ENCODE measurements at regions not wholly inside any gene's neighbourhood (a gene's known extent, or its start where the extent isn't known, plus 50 kb on each side); places are given as distances from the start of the nearest gene placed in this dataset.
A peak's percentile ranks its signal among the peaks of the same experiment; 100 is the strongest.

DNA sequence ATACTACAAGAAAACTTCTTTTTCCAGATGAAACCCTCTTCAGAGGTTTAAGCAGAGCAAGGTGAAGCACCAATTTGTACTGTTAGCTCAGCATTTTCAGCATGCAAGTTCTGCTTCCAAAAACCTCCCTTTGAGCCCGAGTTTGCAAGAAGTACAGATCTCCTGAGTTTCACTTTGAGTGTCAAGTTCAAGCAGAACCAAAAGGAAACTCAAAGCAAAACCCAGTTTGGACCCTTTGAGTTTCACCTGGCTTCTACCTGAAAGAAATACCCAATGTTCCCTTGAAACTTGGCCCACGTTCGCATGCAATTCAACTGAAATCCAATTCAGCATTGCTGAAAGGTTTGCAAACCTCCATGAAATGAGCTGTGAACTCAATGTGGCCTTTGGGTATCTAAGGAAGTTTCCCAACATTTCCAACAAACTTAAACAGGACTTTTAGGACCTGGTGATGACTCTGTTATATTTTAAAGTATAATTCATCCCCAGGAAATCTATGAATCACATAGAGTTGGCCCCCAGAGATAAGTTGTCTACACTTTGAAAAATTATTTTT, 62.9 kb upstream of the HBS1L start:
- H3K4me3 ChIP-seq (ENCODE audit: low read length) = no peak overlapping the region
- no peaks in the 10 kb centered on the region for H3K9me3 ChIP-seq (ENCODE audit: control insufficient read depth in 1 of 2, insufficient read depth in 1 of 2, low read length in 2 of 2)
- TF ChIP-seq, protein P1, sequence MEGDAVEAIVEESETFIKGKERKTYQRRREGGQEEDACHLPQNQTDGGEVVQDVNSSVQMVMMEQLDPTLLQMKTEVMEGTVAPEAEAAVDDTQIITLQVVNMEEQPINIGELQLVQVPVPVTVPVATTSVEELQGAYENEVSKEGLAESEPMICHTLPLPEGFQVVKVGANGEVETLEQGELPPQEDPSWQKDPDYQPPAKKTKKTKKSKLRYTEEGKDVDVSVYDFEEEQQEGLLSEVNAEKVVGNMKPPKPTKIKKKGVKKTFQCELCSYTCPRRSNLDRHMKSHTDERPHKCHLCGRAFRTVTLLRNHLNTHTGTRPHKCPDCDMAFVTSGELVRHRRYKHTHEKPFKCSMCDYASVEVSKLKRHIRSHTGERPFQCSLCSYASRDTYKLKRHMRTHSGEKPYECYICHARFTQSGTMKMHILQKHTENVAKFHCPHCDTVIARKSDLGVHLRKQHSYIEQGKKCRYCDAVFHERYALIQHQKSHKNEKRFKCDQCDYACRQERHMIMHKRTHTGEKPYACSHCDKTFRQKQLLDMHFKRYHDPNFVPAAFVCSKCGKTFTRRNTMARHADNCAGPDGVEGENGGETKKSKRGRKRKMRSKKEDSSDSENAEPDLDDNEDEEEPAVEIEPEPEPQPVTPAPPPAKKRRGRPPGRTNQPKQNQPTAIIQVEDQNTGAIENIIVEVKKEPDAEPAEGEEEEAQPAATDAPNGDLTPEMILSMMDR (IDR thresholded peaks at IDR 0.05) = no peak
- peaks cover 16% of the 10 kb centered on the region for H3K4me1 ChIP-seq (ENCODE audit: insufficient read depth, low read length)
- H3K27ac Mint-ChIP-seq = peak overlapping the region; percentile 78
- H3K9me3 Mint-ChIP-seq = no peaks in the 10 kb centered on the region
- no peaks in the 10 kb centered on the region for H3K36me3 ChIP-seq (ENCODE audit: insufficient read depth, low read length)
- H3K4me1 Mint-ChIP-seq (ENCODE audit: low read depth) = peaks cover 64% of the 10 kb centered on the region
- CTCF ChIA-PET = no interaction called here
- H3K27me3 ChIP-seq (ENCODE audit: control insufficient read depth in 1 of 2, insufficient read depth in 2 of 2, low read length in 2 of 2) = no peaks in the 10 kb centered on the region
- peak overlapping the region; percentile 78 for H3K4me3 Mint-ChIP-seq
- no peak for ATAC-seq (ENCODE audit: poor library complexity)
- intact Hi-C loops (cut with DNase I, micrococcal nuclease) = loop anchor here in 1 of 2 experiments (2.0 kb wide), 1 partner anchor 15 kb away; no protein-coding TSS in a partner anchor
- no peaks in the 10 kb centered on the region for H3K27me3 Mint-ChIP-seq
- peak overlapping the region; percentile 26 to 50 for H3K27ac ChIP-seq (ENCODE audit: low read depth in 1 of 2, low read length in 2 of 2)
- H3K36me3 Mint-ChIP-seq (ENCODE audit: low read depth) = no peaks in the 10 kb centered on the region
- POLR2A ChIA-PET = interaction anchor here (0.6 to 2.8 kb wide), 6 partner anchors 9 to 153 kb away, joined by 3 to 16 read pairs (median 4); no protein-coding TSS in a partner anchor
- DNase-seq = peak in 2 of 14 experiments; percentile 14 to 20

DNA sequence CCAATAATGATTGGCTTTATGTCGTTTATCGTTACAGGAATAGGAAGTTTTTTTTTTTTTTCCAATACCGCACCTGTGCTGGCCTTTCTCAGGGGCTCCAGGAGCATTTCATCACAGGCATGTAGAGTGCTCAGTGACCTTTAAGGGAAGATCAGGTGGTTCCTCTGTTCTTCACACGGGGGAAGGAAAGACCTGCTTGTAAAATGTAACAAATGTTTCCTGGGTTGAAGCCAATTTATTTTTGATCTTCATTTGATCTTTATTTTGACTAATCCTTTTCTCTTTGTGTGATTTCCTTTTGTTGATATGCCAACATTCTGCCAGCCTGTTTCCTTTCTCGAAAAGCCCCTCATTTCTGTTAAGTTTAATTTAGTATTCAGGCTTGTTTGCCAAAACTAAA, 61.9 kb upstream of the HBS1L start:
- H3K4me3 Mint-ChIP-seq = peak overlapping the region; percentile 78
- Histone ChIP-seq H3K36me3 (ENCODE audit: insufficient read depth, low read length) (no peaks in the 10 kb centered on the region), H3K9me3 (ENCODE audit: control insufficient read depth in 1 of 2, insufficient read depth in 1 of 2, low read length in 2 of 2) (no peaks in the 10 kb centered on the region), H3K27ac (ENCODE audit: low read depth in 1 of 2, low read length in 2 of 2) (peak overlapping the region; percentile 26 to 50), H3K27me3 (ENCODE audit: control insufficient read depth in 1 of 2, insufficient read depth in 2 of 2, low read length in 2 of 2) (no peaks in the 10 kb centered on the region), H3K4me3 (ENCODE audit: low read length) (no peak overlapping the region), H3K4me1 (ENCODE audit: insufficient read depth, low read length) (peaks cover 16% of the 10 kb centered on the region)
- peak overlapping the region; percentile 78 for H3K27ac Mint-ChIP-seq
- no peaks in the 10 kb centered on the region for H3K9me3 Mint-ChIP-seq
- ChIA-PET POLR2A (interaction anchor here (0.7 to 3.4 kb wide), 3 partner anchors 13 to 32 kb away, joined by 4 to 17 read pairs (median 16); no protein-coding TSS in a partner anchor), CTCF (no interaction called here)
- DNase-seq (peak in 4 of 14 experiments; percentile 43 to 55 (median 52)), ATAC-seq (ENCODE audit: poor library complexity) (peak; percentile 75)
- no peaks in the 10 kb centered on the region for H3K27me3 Mint-ChIP-seq
- intact Hi-C loops (cut with DNase I, micrococcal nuclease) = loop anchor here in 1 of 2 experiments (2.0 kb wide), 1 partner anchor 14 kb away; no protein-coding TSS in a partner anchor
- TF ChIP-seq, protein P1 (IDR thresholded peaks at IDR 0.05) = no peak
- H3K36me3 Mint-ChIP-seq (ENCODE audit: low read depth) = no peaks in the 10 kb centered on the region
- peaks cover 66% of the 10 kb centered on the region for H3K4me1 Mint-ChIP-seq (ENCODE audit: low read depth)

DNA sequence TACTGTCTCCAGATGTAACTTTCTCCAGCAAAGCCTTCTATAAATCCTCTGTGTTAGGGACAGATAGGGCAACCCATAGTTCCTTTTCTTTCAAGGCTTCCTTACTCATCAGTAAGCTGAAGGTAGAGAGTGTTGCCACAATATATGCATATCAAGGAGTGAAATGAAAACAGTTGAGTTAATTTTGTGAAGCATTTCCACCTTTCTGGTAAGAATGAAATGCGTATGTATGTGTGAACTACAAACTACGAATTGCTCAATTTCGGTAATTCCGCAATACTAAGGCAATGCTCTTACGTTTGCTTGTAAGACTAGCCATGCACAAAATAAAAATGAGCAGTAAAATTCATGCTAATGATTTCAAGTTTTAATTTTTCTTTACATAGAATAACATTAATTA, 61.2 kb upstream of the HBS1L start:
- H3K27me3 ChIP-seq (ENCODE audit: control insufficient read depth in 1 of 2, insufficient read depth in 2 of 2, low read length in 2 of 2) = no peaks in the 10 kb centered on the region
- Mint-ChIP-seq H3K4me1 (ENCODE audit: low read depth) (peaks cover 64% of the 10 kb centered on the region), H3K4me3 (no peak overlapping the region), H3K27ac (peak overlapping the region; percentile 78), H3K9me3 (no peaks in the 10 kb centered on the region), H3K36me3 (ENCODE audit: low read depth) (no peaks in the 10 kb centered on the region), H3K27me3 (no peaks in the 10 kb centered on the region)
- ChIA-PET POLR2A (interaction anchor here (0.7 to 3.4 kb wide), 5 partner anchors 12 to 67 kb away, joined by 3 to 17 read pairs (median 4); no protein-coding TSS in a partner anchor), CTCF (interaction anchor here (1.6 kb wide), 1 partner anchor 28 kb away, joined by 3 read pairs; no protein-coding TSS in a partner anchor)
- no peaks in the 10 kb centered on the region for H3K36me3 ChIP-seq (ENCODE audit: insufficient read depth, low read length)
- DNase-seq (peak in 2 of 14 experiments; percentile 32 to 37), ATAC-seq (ENCODE audit: poor library complexity) (no peak)
- H3K4me1 ChIP-seq (ENCODE audit: insufficient read depth, low read length) = peaks cover 16% of the 10 kb centered on the region
- no peak overlapping the region for H3K27ac ChIP-seq (ENCODE audit: low read depth in 1 of 2, low read length in 2 of 2)
- H3K9me3 ChIP-seq (ENCODE audit: control insufficient read depth in 1 of 2, insufficient read depth in 1 of 2, low read length in 2 of 2) = no peaks in the 10 kb centered on the region
- no peak overlapping the region for H3K4me3 ChIP-seq (ENCODE audit: low read length)
- intact Hi-C loops (cut with DNase I, micrococcal nuclease) = loop anchor here in 1 of 2 experiments (2.0 kb wide), 1 partner anchor 13 kb away; no protein-coding TSS in a partner anchor
- TF ChIP-seq, protein P1 (IDR thresholded peaks at IDR 0.05) = no peak
